GM23248 (cell line): ENCODE measurements at regions not wholly inside any gene's neighbourhood (a gene's known extent, or its start where the extent isn't known, plus 50 kb on each side); places are given as distances from the start of the nearest gene placed in this dataset.

Experiments used
- DNase-seq: peaks from one replicate; pipeline ENCODE4 v3.0.0-alpha.2; 2015
- H2AFZ ChIP-seq: fragments of 200-600 bp; sonication (generic); 2 replicates; pipeline ENCODE4 v1.6.1; 2016; ENCODE audit warnings: antibody characterized with exemption
- H3F3A ChIP-seq: fragments of 200-600 bp; sonication (generic); 2 replicates; pipeline ENCODE4 v1.6.1; 2016; ENCODE audit warnings: mild to moderate bottlenecking, antibody characterized with exemption, mixed run types; ENCODE audit not compliant: insufficient read depth
- H3K27ac ChIP-seq: fragments of 200-600 bp; sonication (generic); 2 replicates; pipeline ENCODE4 v1.5.1; 2016; ENCODE audit warnings: mild to moderate bottlenecking
- H3K27me3 ChIP-seq: fragments of 200-600 bp; sonication (generic); replicated peaks from 2 replicates; pipeline ENCODE4 v1.6.1; 2016; ENCODE audit warnings: mild to moderate bottlenecking; ENCODE audit not compliant: insufficient read depth
- H3K36me3 ChIP-seq: fragments of 200-600 bp; sonication (generic); 2 replicates; pipeline ENCODE4 v1.6.1; 2016; ENCODE audit warnings: low read depth, mild to moderate bottlenecking
- H3K4me1 ChIP-seq: fragments of 200-600 bp; sonication (generic); 2 replicates; pipeline ENCODE4 v1.6.1; 2016; ENCODE audit warnings: mild to moderate bottlenecking; ENCODE audit not compliant: insufficient read depth
- H3K4me2 ChIP-seq: fragments of 200-600 bp; sonication (generic); one replicate; pipeline ENCODE4 v1.6.1; 2016; ENCODE audit warnings: mild to moderate bottlenecking; ENCODE audit not compliant: unreplicated experiment
- H3K4me3 ChIP-seq: fragments of 200-600 bp; sonication (generic); 2 replicates; pipeline ENCODE4 v1.5.1; 2016; ENCODE audit warnings: mild to moderate bottlenecking
- H3K79me2 ChIP-seq: fragments of 200-600 bp; sonication (generic); 2 replicates; pipeline ENCODE4 v1.6.1; 2016; ENCODE audit warnings: mild to moderate bottlenecking; ENCODE audit not compliant: insufficient read depth
- H3K9ac ChIP-seq: fragments of 200-600 bp; sonication (generic); 2 replicates; pipeline ENCODE4 v1.6.1; 2016; ENCODE audit warnings: mild to moderate bottlenecking
- H3K9me2 ChIP-seq: fragments of 200-600 bp; sonication (generic); 2 replicates; pipeline ENCODE4 v1.6.1; 2016; ENCODE audit warnings: mixed run types, mild to moderate bottlenecking, moderate library complexity; ENCODE audit not compliant: insufficient read depth
- H3K9me3 ChIP-seq: fragments of 200-600 bp; sonication (generic); one replicate; pipeline ENCODE4 v1.6.1; 2017; ENCODE audit warnings: low read depth
- H4K20me1 ChIP-seq: fragments of 200-600 bp; sonication (generic); 2 replicates; pipeline ENCODE4 v1.6.0; 2016; ENCODE audit not compliant: insufficient read depth
- EZH2 ChIP-seq: fragments of 200-600 bp; sonication (generic); IDR thresholded peaks from 2 replicates; pipeline ENCODE4 v1.6.1; 2018; ENCODE audit warnings: antibody characterized with exemption, mild to moderate bottlenecking; ENCODE audit not compliant: insufficient read depth, poor library complexity, severe bottlenecking
- EZH2phosphoT487 ChIP-seq: fragments of 200-600 bp; sonication (generic); IDR thresholded peaks from 2 replicates; pipeline ENCODE4 v1.6.1; 2018; ENCODE audit warnings: antibody characterized with exemption, moderate library complexity, mild to moderate bottlenecking, low read depth; ENCODE audit not compliant: insufficient read depth
- WGBS, 2 experiments: methylation state at CpG; one replicate each; pipeline ENCODE4 v1.1.6; 2015 to 2017; ENCODE audit warnings: low lambda C conversion rate in 2 of 2, low coverage in 1 of 2; ENCODE audit errors: missing lambda C conversion rate in 2 of 2; 5-methylcytosine and 5-hydroxymethylcytosine counted together
- in situ Hi-C: fragments of 300-500 bp; cut with MboI; formaldehyde crosslinking; loops from 2 replicates; pipeline ENCODE4 v1.15.0; 2020

GRCh38 chr14:94952097-94952496, 182.2 kb upstream of the GSC start:
- 38 to 49% methylated on average over 7 of the region's 7 CpGs for WGBS, 2 experiments
- Histone ChIP-seq H3K79me2 (no peaks in the 10 kb centered on the region), H3K9me2 (no peaks in the 10 kb centered on the region), H4K20me1 (no peaks in the 10 kb centered on the region), H3K4me2 (no peak overlapping the region), H2AFZ (no peak overlapping the region), H3K36me3 (no peaks in the 10 kb centered on the region), H3K27me3 (no peaks in the 10 kb centered on the region), H3K9me3 (no peaks in the 10 kb centered on the region), H3K27ac (no peak overlapping the region), H3K4me3 (no peak overlapping the region), H3K9ac (no peak overlapping the region), H3K4me1 (no peaks in the 10 kb centered on the region), H3F3A (no peaks in the 10 kb centered on the region)
- no peak for TF ChIP-seq EZH2phosphoT487
- TF ChIP-seq EZH2: no peak
- DNase-seq: no peak
- in situ Hi-C loops: no loop called here

GRCh38 chr14:94946244-94946643, 176.3 kb upstream of the GSC start:
- no peak overlapping the region for H3K9ac ChIP-seq
- TF ChIP-seq EZH2phosphoT487 (no peak), EZH2 (no peak)
- H3K27ac ChIP-seq: no peak overlapping the region
- H3K79me2 ChIP-seq: no peaks in the 10 kb centered on the region
- in situ Hi-C loops: no loop called here
- H4K20me1 ChIP-seq: no peaks in the 10 kb centered on the region
- no peaks in the 10 kb centered on the region for H3K27me3 ChIP-seq
- H3K36me3 ChIP-seq: no peaks in the 10 kb centered on the region
- H3K9me2 ChIP-seq: no peaks in the 10 kb centered on the region
- H3F3A ChIP-seq: no peaks in the 10 kb centered on the region
- H3K4me2 ChIP-seq: no peak overlapping the region
- H2AFZ ChIP-seq: no peak overlapping the region
- H3K4me3 ChIP-seq: no peak overlapping the region
- DNase-seq: no peak
- 36 to 37% methylated on average over 3 of the region's 3 CpGs for WGBS, 2 experiments
- H3K4me1 ChIP-seq: no peaks in the 10 kb centered on the region
- H3K9me3 ChIP-seq: no peaks in the 10 kb centered on the region

GRCh38 chr14:94945615-94946014, 175.7 kb upstream of the GSC start:
- WGBS, 2 experiments: 78 to 89% methylated on average over 8 of the region's 8 CpGs
- in situ Hi-C loops: no loop called here
- TF ChIP-seq EZH2phosphoT487 (no peak), EZH2 (no peak)

DNA sequence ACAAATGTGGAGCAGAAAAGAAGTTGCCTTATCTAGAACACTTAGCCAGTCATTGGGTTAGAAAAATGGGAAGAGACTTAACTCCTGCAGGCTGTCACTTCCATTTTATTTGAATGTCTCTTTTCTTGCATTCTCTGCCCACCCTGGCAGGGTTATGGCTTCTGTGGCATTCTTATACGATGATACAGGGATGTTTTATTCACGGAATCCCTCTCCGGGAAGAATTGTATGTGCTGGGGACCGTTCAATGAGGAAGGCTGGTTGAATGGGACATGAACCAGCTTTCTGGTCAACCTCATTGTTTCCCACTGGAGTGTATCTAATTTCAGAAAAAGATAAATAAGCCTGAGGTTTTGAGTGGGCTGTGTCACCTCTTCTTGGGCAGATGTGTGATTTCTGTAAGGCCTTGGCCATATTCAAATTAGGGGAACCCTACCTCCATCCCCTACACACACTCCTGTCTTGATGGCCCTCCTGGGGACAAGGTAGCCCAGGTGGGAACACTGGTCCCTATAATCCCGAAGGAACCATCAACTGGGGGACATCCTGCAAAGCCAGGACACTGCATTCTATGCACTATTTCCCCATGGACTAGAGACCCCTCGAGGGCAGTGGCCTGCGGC, 174.8 kb upstream of the GSC start:
- Histone ChIP-seq H3K36me3 (no peaks in the 10 kb centered on the region), H3K4me3 (no peak overlapping the region), H3F3A (no peaks in the 10 kb centered on the region), H3K9me3 (no peaks in the 10 kb centered on the region), H3K79me2 (no peaks in the 10 kb centered on the region), H4K20me1 (no peaks in the 10 kb centered on the region), H3K4me2 (no peak overlapping the region), H3K4me1 (no peaks in the 10 kb centered on the region), H2AFZ (no peak overlapping the region), H3K27me3 (no peaks in the 10 kb centered on the region), H3K9me2 (no peaks in the 10 kb centered on the region), H3K9ac (no peak overlapping the region), H3K27ac (no peak overlapping the region)
- TF ChIP-seq EZH2: no peak
- TF ChIP-seq EZH2phosphoT487: no peak
- in situ Hi-C loops: no loop called here
- WGBS, 2 experiments: 49% methylated on average over 7 of the region's 7 CpGs
- DNase-seq: no peak

More at GRCh38 chr14:94945615-94946014, 175.7 kb upstream of the GSC start:
- H3K9me3 ChIP-seq: no peaks in the 10 kb centered on the region
- H3F3A ChIP-seq: no peaks in the 10 kb centered on the region
- H3K79me2 ChIP-seq: no peaks in the 10 kb centered on the region
- H2AFZ ChIP-seq: no peak overlapping the region
- no peak for DNase-seq
- H3K9ac ChIP-seq: no peak overlapping the region
- H3K27ac ChIP-seq: no peak overlapping the region
- H3K4me1 ChIP-seq: no peaks in the 10 kb centered on the region
- no peaks in the 10 kb centered on the region for H3K27me3 ChIP-seq
- no peaks in the 10 kb centered on the region for H3K36me3 ChIP-seq
- H4K20me1 ChIP-seq: no peaks in the 10 kb centered on the region
- H3K9me2 ChIP-seq: no peaks in the 10 kb centered on the region
- H3K4me3 ChIP-seq: no peak overlapping the region
- no peak overlapping the region for H3K4me2 ChIP-seq

DNA sequence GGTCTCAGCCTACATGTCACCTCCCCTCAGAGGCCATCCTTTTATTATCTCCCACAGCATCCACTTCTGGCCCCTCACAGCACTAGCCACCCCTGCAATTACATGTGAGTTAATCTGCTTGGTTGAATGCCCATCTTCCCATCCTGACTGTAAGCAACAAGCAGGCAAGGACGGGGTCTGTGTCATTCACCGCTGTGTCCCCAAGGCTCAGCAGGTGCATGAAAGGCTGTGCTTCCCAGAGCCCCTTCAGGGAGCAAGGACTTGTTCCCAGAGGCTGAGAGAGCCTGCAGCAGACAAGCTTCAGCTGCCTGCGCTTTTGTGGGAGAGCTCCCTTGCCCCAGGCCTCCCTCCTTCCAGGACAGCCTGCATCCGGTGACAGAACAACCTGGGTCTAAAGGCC, 172.7 kb upstream of the GSC start:
- no peak overlapping the region for H3K27ac ChIP-seq
- TF ChIP-seq EZH2 (no peak), EZH2phosphoT487 (no peak)
- no peak overlapping the region for H3K4me3 ChIP-seq
- H3K79me2 ChIP-seq: no peaks in the 10 kb centered on the region
- no peaks in the 10 kb centered on the region for H3K27me3 ChIP-seq
- H3K4me2 ChIP-seq: no peak overlapping the region
- H3K36me3 ChIP-seq: no peaks in the 10 kb centered on the region
- 55 to 56% methylated on average over 4 of the region's 4 CpGs for WGBS, 2 experiments
- DNase-seq: no peak
- H3K9me3 ChIP-seq: no peaks in the 10 kb centered on the region
- H2AFZ ChIP-seq: no peak overlapping the region
- in situ Hi-C loops: no loop called here
- no peaks in the 10 kb centered on the region for H3F3A ChIP-seq
- H3K4me1 ChIP-seq: no peaks in the 10 kb centered on the region
- no peaks in the 10 kb centered on the region for H4K20me1 ChIP-seq
- no peaks in the 10 kb centered on the region for H3K9me2 ChIP-seq
- no peak overlapping the region for H3K9ac ChIP-seq
